Karpas-422 (cell line): ENCODE measurements at regions not wholly inside any gene's neighbourhood (a gene's known extent, or its start where the extent isn't known, plus 50 kb on each side); places are given as distances from the start of the nearest gene placed in this dataset.

Source experiments
- DNase-seq: peaks from one replicate; pipeline ENCODE4 v3.0.0-alpha.2; 2015
- H2AFZ ChIP-seq: fragments of 200-600 bp; sonication (generic); 2 replicates; pipeline ENCODE4 v1.6.1; 2014; ENCODE audit warnings: antibody characterized with exemption, low read length, mixed read lengths
- H3K27ac ChIP-seq: fragments of 200-600 bp; sonication (generic); 2 replicates; pipeline ENCODE4 v1.5.1; 2014; ENCODE audit warnings: mild to moderate bottlenecking, low read length, moderate library complexity
- H3K27me3 ChIP-seq: fragments of 200-600 bp; sonication (generic); 2 replicates; pipeline ENCODE4 v1.6.1; 2014; ENCODE audit warnings: low read length, mixed read lengths
- H3K36me3 ChIP-seq: fragments of 200-600 bp; sonication (generic); 2 replicates; pipeline ENCODE4 v1.6.1; 2014; ENCODE audit warnings: low read length, mixed read lengths; ENCODE audit not compliant: insufficient read depth
- H3K4me1 ChIP-seq: fragments of 200-600 bp; sonication (generic); 2 replicates; pipeline ENCODE4 v1.6.1; 2014; ENCODE audit warnings: mild to moderate bottlenecking, low read length, mixed read lengths
- H3K4me2 ChIP-seq: fragments of 200-600 bp; sonication (generic); 2 replicates; pipeline ENCODE4 v1.6.1; 2014; ENCODE audit warnings: low read length, low read depth, mild to moderate bottlenecking; ENCODE audit not compliant: poor library complexity, severe bottlenecking
- H3K4me3 ChIP-seq: fragments of 200-600 bp; sonication (generic); 2 replicates; pipeline ENCODE4 v1.5.1; 2014; ENCODE audit warnings: mild to moderate bottlenecking, antibody characterized with exemption, low read length, mixed read lengths
- H3K79me2 ChIP-seq: fragments of 200-600 bp; sonication (generic); 2 replicates; pipeline ENCODE4 v1.6.1; 2014; ENCODE audit warnings: mild to moderate bottlenecking, low read length, mixed read lengths
- H3K9ac ChIP-seq: fragments of 200-600 bp; sonication (generic); 2 replicates; pipeline ENCODE4 v1.6.0; 2014; ENCODE audit warnings: low read length
- H3K9me2 ChIP-seq: fragments of 200-600 bp; sonication (generic), shearing (Covaris generic); replicated peaks from 2 replicates; pipeline ENCODE4 v1.6.0; 2014; ENCODE audit warnings: mild to moderate bottlenecking, low read length, moderate library complexity; ENCODE audit not compliant: insufficient read depth
- H3K9me3 ChIP-seq: fragments of 300-700, 200-600 bp; sonication (generic); 2 replicates; pipeline ENCODE4 v1.6.1; 2014; ENCODE audit warnings: low read length, mixed read lengths
- H4K20me1 ChIP-seq: fragments of 200-600 bp; sonication (generic); 2 replicates; pipeline ENCODE4 v1.6.1; 2014; ENCODE audit warnings: mild to moderate bottlenecking, antibody characterized with exemption, low read length, low read depth; ENCODE audit not compliant: insufficient read depth

GRCh38 chr15:70281261-70281810 is 183.6 kb upstream of the TLE3 start:
- no peak for DNase-seq
- no peak overlapping the region for H2AFZ ChIP-seq

GRCh38 chr15:70280781-70281180 is 183.1 kb upstream of the TLE3 start:
- DNase-seq: no peak

More at GRCh38 chr15:70281261-70281810, 183.6 kb upstream of the TLE3 start:
- Histone ChIP-seq H3K4me3 (peak overlapping the region; percentile 18; the same call in 1 of the 2 replicates), H3K36me3 (no peaks in the 10 kb centered on the region), H4K20me1 (no peaks in the 10 kb centered on the region), H3K27ac (peak overlapping the region; percentile 96), H3K4me1 (peaks cover 70% of the 10 kb centered on the region), H3K9me2 (no peaks in the 10 kb centered on the region), H3K27me3 (no peaks in the 10 kb centered on the region), H3K9ac (peak overlapping the region; percentile 57), H3K9me3 (no peaks in the 10 kb centered on the region), H3K4me2 (peak overlapping the region; percentile 59), H3K79me2 (no peaks in the 10 kb centered on the region)

GRCh38 chr15:70279096-70279495 is 181.4 kb upstream of the TLE3 start:
- Histone ChIP-seq H3K9ac (no peak overlapping the region), H3K27ac (no peak overlapping the region), H3K79me2 (no peaks in the 10 kb centered on the region), H3K36me3 (no peaks in the 10 kb centered on the region), H2AFZ (no peak overlapping the region), H3K4me1 (peaks cover 64% of the 10 kb centered on the region), H3K4me2 (no peak overlapping the region), H3K27me3 (no peaks in the 10 kb centered on the region), H3K9me2 (no peaks in the 10 kb centered on the region), H4K20me1 (no peaks in the 10 kb centered on the region), H3K4me3 (no peak overlapping the region), H3K9me3 (no peaks in the 10 kb centered on the region)
- DNase-seq: no peak

More at GRCh38 chr15:70280781-70281180, 183.1 kb upstream of the TLE3 start:
- Histone ChIP-seq H3K9ac (peak overlapping the region; percentile 57), H3K9me3 (no peaks in the 10 kb centered on the region), H3K4me1 (peaks cover 70% of the 10 kb centered on the region), H3K79me2 (no peaks in the 10 kb centered on the region), H3K36me3 (no peaks in the 10 kb centered on the region), H3K4me3 (peak overlapping the region; percentile 18; the same call in 1 of the 2 replicates), H4K20me1 (no peaks in the 10 kb centered on the region), H3K4me2 (peak overlapping the region; percentile 59), H2AFZ (no peak overlapping the region), H3K27me3 (no peaks in the 10 kb centered on the region), H3K9me2 (no peaks in the 10 kb centered on the region), H3K27ac (peak overlapping the region; percentile 96)

GRCh38 chr15:70278644-70279043 is 180.9 kb upstream of the TLE3 start:
- Histone ChIP-seq H3K9me3 (no peaks in the 10 kb centered on the region), H4K20me1 (no peaks in the 10 kb centered on the region), H3K79me2 (no peaks in the 10 kb centered on the region), H3K4me2 (no peak overlapping the region), H3K9ac (no peak overlapping the region), H3K27me3 (no peaks in the 10 kb centered on the region), H2AFZ (no peak overlapping the region), H3K36me3 (no peaks in the 10 kb centered on the region), H3K27ac (no peak overlapping the region), H3K4me3 (no peak overlapping the region), H3K9me2 (no peaks in the 10 kb centered on the region), H3K4me1 (peaks cover 64% of the 10 kb centered on the region)
- no peak for DNase-seq

- no peaks in the 10 kb centered on the region for H3K27me3 ChIP-seq
- no peak overlapping the region for H2AFZ ChIP-seq
- H3K4me1 ChIP-seq: peaks cover 60% of the 10 kb centered on the region
- H3K9me2 ChIP-seq: no peaks in the 10 kb centered on the region
- H3K27ac ChIP-seq: no peak overlapping the region
- H3K36me3 ChIP-seq: no peaks in the 10 kb centered on the region
- no peaks in the 10 kb centered on the region for H3K9me3 ChIP-seq
- no peak overlapping the region for H3K4me2 ChIP-seq
- no peaks in the 10 kb centered on the region for H3K79me2 ChIP-seq
- no peaks in the 10 kb centered on the region for H4K20me1 ChIP-seq
- no peak for DNase-seq
- H3K9ac ChIP-seq: no peak overlapping the region
- H3K4me3 ChIP-seq: no peak overlapping the region
These were observed 179.8 kb upstream of the TLE3 start for GRCh38 chr15:70277556-70277955.

- Histone ChIP-seq H3K4me3 (no peak overlapping the region), H3K9ac (no peak overlapping the region), H3K27ac (no peak overlapping the region), H3K79me2 (no peaks in the 10 kb centered on the region), H4K20me1 (no peaks in the 10 kb centered on the region), H3K27me3 (no peaks in the 10 kb centered on the region), H3K36me3 (no peaks in the 10 kb centered on the region), H3K4me1 (peaks cover 54% of the 10 kb centered on the region), H3K4me2 (no peak overlapping the region), H3K9me3 (no peaks in the 10 kb centered on the region), H3K9me2 (no peaks in the 10 kb centered on the region), H2AFZ (no peak overlapping the region)
- no peak for DNase-seq
These were observed 178.7 kb upstream of the TLE3 start for GRCh38 chr15:70276401-70276800.

GRCh38 chr15:70275461-70276138 is 177.9 kb upstream of the TLE3 start:
- Histone ChIP-seq H3K4me1 (peaks cover 54% of the 10 kb centered on the region), H3K4me3 (no peak overlapping the region), H3K9me2 (no peaks in the 10 kb centered on the region), H3K9me3 (no peaks in the 10 kb centered on the region), H3K79me2 (no peaks in the 10 kb centered on the region), H3K9ac (no peak overlapping the region), H3K4me2 (no peak overlapping the region), H4K20me1 (no peaks in the 10 kb centered on the region), H3K27me3 (no peaks in the 10 kb centered on the region), H3K36me3 (no peaks in the 10 kb centered on the region), H3K27ac (no peak overlapping the region), H2AFZ (no peak overlapping the region)
- no peak for DNase-seq

GRCh38 chr15:70274908-70275307 is 177.2 kb upstream of the TLE3 start:
- H3K27ac ChIP-seq: no peak overlapping the region
- H2AFZ ChIP-seq: no peak overlapping the region
- H3K9me3 ChIP-seq: no peaks in the 10 kb centered on the region
- H3K4me3 ChIP-seq: no peak overlapping the region
- no peak for DNase-seq
- H3K27me3 ChIP-seq: no peaks in the 10 kb centered on the region
- no peaks in the 10 kb centered on the region for H3K79me2 ChIP-seq
- H4K20me1 ChIP-seq: no peaks in the 10 kb centered on the region
- H3K4me2 ChIP-seq: no peak overlapping the region
- H3K9ac ChIP-seq: no peak overlapping the region
- no peaks in the 10 kb centered on the region for H3K36me3 ChIP-seq
- H3K4me1 ChIP-seq: peaks cover 55% of the 10 kb centered on the region
- no peaks in the 10 kb centered on the region for H3K9me2 ChIP-seq
